NB4 (cell line): ENCODE measurements at regions not wholly inside any gene's neighbourhood (a gene's known extent, or its start where the extent isn't known, plus 50 kb on each side); places are given as distances from the start of the nearest gene placed in this dataset.

ENCODE experiments used
- POLR2A ChIP-seq: IDR thresholded peaks from 2 replicates; pipeline ENCODE4 v1.6.1; 2011; ENCODE audit warnings: mild to moderate bottlenecking; ENCODE audit not compliant: insufficient read length; ENCODE audit errors: extremely low read depth
- TF ChIP-seq, protein P1 (sequence below): IDR thresholded peaks from one replicate; pipeline ENCODE4 v1.5.1; 2012; ENCODE audit warnings: low read depth, low read length
- TF ChIP-seq, protein P2 (sequence below): IDR thresholded peaks from 2 replicates; pipeline ENCODE4 v1.6.1; 2011; ENCODE audit warnings: low read depth, low read length

DNA sequence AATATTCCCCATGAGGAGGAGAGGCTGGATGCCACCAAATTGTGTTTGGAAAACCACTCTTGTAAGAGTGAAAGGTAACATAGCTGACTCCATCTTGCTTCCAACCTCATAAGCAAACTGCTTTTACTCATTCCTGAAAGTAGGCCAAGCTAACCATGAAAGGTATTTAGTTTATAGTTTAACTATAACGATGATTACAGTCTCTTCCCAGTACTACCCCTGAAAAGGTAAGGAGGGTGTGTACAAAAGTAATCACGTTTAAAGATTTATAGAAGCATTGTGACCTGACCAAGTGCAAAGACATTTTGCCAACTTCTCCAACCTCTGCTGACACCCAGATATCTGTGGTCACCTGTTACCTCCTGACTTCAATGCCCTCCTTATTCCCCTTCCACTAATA is 122.6 kb downstream of the CD8B2 start:
- TF ChIP-seq, protein P1, sequence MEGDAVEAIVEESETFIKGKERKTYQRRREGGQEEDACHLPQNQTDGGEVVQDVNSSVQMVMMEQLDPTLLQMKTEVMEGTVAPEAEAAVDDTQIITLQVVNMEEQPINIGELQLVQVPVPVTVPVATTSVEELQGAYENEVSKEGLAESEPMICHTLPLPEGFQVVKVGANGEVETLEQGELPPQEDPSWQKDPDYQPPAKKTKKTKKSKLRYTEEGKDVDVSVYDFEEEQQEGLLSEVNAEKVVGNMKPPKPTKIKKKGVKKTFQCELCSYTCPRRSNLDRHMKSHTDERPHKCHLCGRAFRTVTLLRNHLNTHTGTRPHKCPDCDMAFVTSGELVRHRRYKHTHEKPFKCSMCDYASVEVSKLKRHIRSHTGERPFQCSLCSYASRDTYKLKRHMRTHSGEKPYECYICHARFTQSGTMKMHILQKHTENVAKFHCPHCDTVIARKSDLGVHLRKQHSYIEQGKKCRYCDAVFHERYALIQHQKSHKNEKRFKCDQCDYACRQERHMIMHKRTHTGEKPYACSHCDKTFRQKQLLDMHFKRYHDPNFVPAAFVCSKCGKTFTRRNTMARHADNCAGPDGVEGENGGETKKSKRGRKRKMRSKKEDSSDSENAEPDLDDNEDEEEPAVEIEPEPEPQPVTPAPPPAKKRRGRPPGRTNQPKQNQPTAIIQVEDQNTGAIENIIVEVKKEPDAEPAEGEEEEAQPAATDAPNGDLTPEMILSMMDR, result no peak
- TF ChIP-seq POLR2A, result no peak
- TF ChIP-seq, protein P2, sequence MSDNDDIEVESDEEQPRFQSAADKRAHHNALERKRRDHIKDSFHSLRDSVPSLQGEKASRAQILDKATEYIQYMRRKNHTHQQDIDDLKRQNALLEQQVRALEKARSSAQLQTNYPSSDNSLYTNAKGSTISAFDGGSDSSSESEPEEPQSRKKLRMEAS, result no peak
